ENCODE measurements at regions not wholly inside any gene's neighbourhood (a gene's known extent, or its start where the extent isn't known, plus 50 kb on each side); places are given as distances from the start of the nearest gene placed in this dataset.

DNA sequence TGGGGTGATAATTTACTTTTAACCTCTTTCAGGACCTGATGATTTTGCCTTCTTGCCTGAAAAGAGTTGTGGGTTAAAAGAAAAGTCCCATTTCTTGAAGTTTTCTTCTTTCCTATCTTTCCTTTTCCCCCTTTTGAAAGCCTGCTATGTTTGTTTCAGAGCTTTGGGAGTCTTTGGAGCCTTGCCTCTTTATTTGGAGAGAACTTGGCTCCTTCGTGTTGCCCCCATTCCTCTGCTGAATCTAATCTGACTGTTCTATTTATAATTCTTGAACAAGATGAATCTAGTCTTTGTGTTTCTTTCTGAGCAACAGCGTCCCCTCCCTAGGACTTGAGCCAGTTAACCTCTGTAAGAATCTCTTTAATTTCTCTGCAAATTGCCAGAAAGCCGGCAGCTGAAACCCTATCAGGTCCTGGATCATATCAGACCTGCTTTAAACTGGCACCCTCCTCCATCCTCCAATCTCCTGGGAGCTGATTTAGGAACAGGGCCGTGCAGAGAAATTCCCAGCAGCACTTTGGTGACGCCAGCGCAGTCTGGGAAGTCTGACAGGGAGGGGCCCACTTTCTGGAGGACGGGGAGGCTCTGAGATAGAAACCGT is 289.1 kb upstream of the SORL1-AS1 start:
- H3K4me3 ChIP-seq (ENCODE audit: insufficient read depth, low read depth, low read length): no peak overlapping the region
- no peaks in the 10 kb centered on the region for H3K36me3 ChIP-seq (replicated peaks; ENCODE audit: control insufficient read depth, insufficient read depth, low read length)
- no peak for DNase-seq
- H3K27me3 ChIP-seq (ENCODE audit: control insufficient read depth, insufficient read depth, low read length): no peaks in the 10 kb centered on the region

DNA sequence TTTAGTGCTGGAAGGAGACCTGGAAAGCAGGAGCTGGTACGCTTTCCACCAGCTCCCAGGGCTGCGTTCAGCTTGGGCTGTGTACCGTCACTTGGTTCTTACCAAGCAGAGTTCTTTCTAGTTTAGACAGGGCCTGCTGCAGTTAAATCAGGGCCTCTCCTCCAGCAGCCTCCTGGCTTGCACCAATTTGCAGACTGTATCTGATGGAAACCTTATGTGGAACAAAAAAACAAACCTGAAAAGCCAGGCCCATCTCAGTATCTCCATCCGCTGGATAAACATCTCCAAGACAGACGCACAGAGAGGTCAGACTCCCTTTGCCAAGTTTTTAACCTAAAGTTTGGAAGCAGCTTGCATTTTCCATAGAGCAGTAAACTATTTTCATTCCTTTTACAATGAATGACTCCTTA is 288.6 kb upstream of the SORL1-AS1 start:
- no peak overlapping the region for H3K4me3 ChIP-seq (ENCODE audit: insufficient read depth, low read depth, low read length)
- H3K36me3 ChIP-seq (replicated peaks; ENCODE audit: control insufficient read depth, insufficient read depth, low read length): no peaks in the 10 kb centered on the region
- DNase-seq: no peak
- H3K27me3 ChIP-seq (ENCODE audit: control insufficient read depth, insufficient read depth, low read length): no peaks in the 10 kb centered on the region

DNA sequence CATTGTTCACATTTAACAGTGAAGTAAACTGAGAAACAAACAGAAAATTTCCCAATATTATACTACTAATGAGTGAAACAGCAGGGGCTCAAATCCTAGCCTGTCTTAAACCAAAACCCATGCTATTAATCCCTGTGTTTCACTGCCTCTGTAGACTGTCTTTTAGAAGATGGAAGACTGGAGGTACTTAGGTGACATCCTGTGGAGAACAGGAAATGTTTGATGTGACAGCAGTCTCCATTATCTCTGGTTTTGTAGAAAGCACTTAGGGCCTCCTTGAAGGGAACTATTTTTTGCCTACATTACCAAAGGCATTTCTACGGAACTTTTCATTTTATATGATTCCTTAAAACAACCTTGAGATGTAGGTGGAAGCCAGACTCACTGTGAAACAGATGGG is 288.1 kb upstream of the SORL1-AS1 start:
- no peak overlapping the region for H3K4me3 ChIP-seq (ENCODE audit: insufficient read depth, low read depth, low read length)
- no peaks in the 10 kb centered on the region for H3K27me3 ChIP-seq (ENCODE audit: control insufficient read depth, insufficient read depth, low read length)
- no peaks in the 10 kb centered on the region for H3K36me3 ChIP-seq (replicated peaks; ENCODE audit: control insufficient read depth, insufficient read depth, low read length)
- no peak for DNase-seq

DNA sequence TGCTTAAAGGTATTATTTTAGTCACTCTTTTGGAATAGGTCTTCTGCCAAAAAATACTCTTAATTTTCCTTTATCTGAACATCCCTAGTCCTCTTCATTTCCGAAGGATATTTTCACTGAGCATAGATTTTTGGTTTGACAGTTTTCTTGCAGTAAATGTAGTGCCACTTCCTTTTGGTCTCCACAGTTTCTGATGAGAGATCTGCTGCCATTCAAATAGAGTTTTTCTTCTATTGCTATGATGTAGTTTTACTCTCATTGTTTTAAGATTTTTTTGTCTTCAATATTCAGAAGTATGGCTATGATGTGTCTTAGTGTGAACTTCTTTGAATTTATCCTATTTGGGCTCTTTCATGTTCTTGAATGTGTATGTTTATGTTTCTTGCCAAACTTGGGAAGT is 281.1 kb upstream of the SORL1-AS1 start:
- no peak overlapping the region for H3K4me3 ChIP-seq (ENCODE audit: insufficient read depth, low read depth, low read length)
- no peaks in the 10 kb centered on the region for H3K27me3 ChIP-seq (ENCODE audit: control insufficient read depth, insufficient read depth, low read length)
- DNase-seq: no peak
- no peaks in the 10 kb centered on the region for H3K36me3 ChIP-seq (replicated peaks; ENCODE audit: control insufficient read depth, insufficient read depth, low read length)

DNA sequence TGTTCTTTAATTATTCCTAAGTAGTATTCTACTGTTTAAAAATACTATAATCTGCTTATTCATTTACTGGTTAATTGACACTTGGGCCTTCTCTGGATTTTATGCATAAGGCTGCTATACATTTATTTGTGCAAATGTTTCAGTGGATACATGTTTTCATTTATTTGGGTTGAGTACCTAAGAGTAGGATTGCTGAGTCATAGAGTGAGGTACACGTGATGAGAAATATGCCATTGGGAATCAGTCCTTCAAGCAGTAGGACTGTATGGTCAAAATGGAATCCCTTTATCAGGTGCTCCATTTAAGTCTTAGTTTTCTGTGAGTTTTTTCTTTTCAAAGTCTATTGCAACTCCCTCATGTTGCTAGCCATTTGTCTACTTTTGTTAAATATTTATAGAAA is 275.2 kb upstream of the SORL1-AS1 start:
- no peak overlapping the region for H3K4me3 ChIP-seq (ENCODE audit: insufficient read depth, low read depth, low read length)
- no peak for DNase-seq
- no peaks in the 10 kb centered on the region for H3K36me3 ChIP-seq (replicated peaks; ENCODE audit: control insufficient read depth, insufficient read depth, low read length)
- H3K27me3 ChIP-seq (ENCODE audit: control insufficient read depth, insufficient read depth, low read length): peaks cover 5% of the 10 kb centered on the region

DNA sequence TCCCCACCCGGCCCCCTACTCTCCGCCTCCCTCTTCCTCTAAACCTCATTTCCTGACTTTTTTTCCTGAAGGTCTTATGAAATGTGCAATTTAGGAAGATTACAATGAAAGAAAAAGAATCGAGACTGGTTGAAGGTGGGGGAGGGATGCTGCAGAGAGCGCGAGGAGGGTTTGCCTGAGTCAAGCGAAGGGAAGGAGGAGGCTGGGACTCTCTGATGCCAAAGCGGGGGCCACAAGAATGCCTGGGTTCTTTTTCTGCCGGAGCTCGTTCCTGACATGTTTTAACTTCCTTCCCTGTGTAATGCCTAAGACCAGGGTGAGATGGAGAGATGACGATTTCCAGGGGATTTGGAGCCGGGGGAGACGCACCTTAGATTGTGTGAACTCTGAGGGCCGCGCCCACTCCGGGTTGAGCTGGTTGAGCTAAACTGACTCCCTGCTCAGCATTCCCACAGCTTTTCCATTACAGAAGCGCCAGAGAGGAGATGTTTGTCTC is 270.5 kb upstream of the SORL1-AS1 start:
- DNase-seq: peak; percentile 36
- H3K4me3 ChIP-seq (ENCODE audit: insufficient read depth, low read depth, low read length): peak overlapping the region; percentile 45
- H3K36me3 ChIP-seq (replicated peaks; ENCODE audit: control insufficient read depth, insufficient read depth, low read length): no peaks in the 10 kb centered on the region
- peaks cover 7% of the 10 kb centered on the region for H3K27me3 ChIP-seq (ENCODE audit: control insufficient read depth, insufficient read depth, low read length)

DNA sequence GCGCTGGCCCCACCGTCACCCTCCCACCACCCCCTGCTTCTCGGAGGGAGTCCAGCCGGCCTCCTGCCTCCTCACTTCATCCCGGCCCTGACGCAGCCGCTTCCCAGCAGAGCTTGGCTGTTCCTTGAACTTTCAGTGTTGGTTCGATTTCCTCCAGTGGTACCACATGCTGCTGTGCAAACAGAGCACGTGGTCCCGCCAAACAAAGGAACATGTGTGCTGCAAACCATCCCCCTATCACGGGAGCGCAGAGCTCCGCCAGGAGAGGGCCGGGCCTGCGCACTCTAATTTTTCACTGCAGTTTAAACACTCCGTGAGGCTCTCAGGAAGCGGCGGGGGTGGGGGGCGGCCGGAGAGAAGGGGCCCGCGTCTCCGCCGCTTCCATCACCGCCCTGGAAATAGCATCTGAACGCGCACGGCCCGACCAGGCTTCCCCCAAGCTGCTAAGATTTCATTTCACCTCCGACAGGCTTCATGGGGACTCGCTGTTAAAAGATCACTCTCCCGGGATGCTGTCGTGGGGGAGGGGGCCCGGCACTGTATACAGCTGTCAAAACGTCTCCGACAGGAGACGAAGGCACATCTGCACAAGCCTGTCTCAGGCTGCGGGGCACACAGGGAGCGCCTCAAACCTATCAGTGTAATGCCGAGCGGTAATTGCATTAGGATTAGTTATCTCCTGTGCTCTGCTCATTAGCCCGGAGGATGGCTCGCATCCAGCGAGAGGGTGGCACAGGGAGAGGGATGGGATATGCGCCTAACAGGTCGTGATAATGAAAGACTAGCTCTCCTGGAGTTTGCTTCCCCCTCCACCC is 269.9 kb upstream of the SORL1-AS1 start:
- Histone ChIP-seq H3K4me3 (ENCODE audit: insufficient read depth, low read depth, low read length) (peak overlapping the region; percentile 45), H3K36me3 (replicated peaks; ENCODE audit: control insufficient read depth, insufficient read depth, low read length) (no peaks in the 10 kb centered on the region), H3K27me3 (ENCODE audit: control insufficient read depth, insufficient read depth, low read length) (peaks cover 7% of the 10 kb centered on the region)
- DNase-seq: peak; percentile 83

DNA sequence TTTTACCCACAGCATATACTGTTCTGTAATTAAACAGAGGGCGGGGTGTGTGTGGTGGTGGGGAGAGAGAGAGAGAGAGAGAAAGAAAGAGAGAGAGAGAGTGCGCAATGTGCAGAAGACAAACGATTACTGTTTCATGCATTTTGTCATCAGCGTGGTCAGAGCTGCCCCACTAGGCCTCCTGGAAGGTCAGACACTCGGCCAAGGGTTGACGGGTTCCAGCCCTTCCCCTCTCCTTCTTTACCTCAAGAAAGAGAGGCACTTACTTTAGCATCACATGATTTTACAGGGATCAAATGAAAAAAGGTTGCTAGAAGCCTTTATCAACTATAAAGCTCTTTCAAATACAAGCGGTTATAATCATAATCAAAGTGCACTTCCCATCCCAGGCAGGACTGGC is 269.2 kb upstream of the SORL1-AS1 start:
- Histone ChIP-seq H3K4me3 (ENCODE audit: insufficient read depth, low read depth, low read length) (peak overlapping the region; percentile 0; the same call in 1 of the 2 replicates), H3K36me3 (replicated peaks; ENCODE audit: control insufficient read depth, insufficient read depth, low read length) (no peaks in the 10 kb centered on the region), H3K27me3 (ENCODE audit: control insufficient read depth, insufficient read depth, low read length) (peaks cover 7% of the 10 kb centered on the region)
- no peak for DNase-seq

DNA sequence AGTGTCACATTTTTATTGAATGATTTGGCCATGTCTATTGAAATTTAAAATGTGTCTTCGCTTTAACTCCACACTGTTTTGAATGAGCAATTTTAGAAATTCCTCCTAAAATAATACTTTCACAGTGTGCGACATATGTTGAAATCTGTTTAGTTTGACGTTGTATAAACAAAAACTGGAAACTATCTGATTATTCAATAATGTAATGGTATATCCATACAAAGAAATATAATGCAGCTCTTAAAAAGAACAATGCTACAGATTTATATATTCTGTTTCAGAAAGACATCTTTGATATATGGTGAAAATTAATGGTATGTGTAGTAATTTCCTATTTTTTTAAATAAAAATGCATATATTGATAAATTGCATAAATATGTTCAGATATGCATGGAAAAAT is 268.7 kb upstream of the SORL1-AS1 start:
- Histone ChIP-seq H3K36me3 (replicated peaks; ENCODE audit: control insufficient read depth, insufficient read depth, low read length) (no peaks in the 10 kb centered on the region), H3K27me3 (ENCODE audit: control insufficient read depth, insufficient read depth, low read length) (peaks cover 7% of the 10 kb centered on the region), H3K4me3 (ENCODE audit: insufficient read depth, low read depth, low read length) (no peak overlapping the region)
- no peak for DNase-seq

DNA sequence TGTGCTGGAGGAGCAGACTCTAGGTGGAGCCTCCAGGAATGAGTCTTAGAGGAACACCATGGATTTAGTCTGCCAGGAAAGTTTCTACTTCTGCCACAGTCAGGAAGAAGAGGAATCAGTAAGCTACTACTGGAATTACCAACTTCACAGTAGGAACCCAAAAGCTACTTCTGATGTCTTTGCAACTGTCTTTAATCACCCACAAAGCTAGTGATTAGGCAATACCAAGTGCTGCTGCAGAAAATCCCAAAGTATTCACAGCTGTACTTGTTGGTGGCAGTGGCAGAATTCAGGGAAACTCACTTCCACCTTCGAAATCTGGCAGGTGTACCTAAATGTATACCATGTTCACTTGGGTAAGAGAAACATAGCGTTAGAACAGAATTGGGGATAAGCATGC is 264.5 kb upstream of the SORL1-AS1 start:
- H3K27me3 ChIP-seq (ENCODE audit: control insufficient read depth, insufficient read depth, low read length): peaks cover 2% of the 10 kb centered on the region; the same call in 1 of the 2 replicates
- H3K36me3 ChIP-seq (replicated peaks; ENCODE audit: control insufficient read depth, insufficient read depth, low read length): no peaks in the 10 kb centered on the region
- no peak for DNase-seq
- H3K4me3 ChIP-seq (ENCODE audit: insufficient read depth, low read depth, low read length): no peak overlapping the region

DNA sequence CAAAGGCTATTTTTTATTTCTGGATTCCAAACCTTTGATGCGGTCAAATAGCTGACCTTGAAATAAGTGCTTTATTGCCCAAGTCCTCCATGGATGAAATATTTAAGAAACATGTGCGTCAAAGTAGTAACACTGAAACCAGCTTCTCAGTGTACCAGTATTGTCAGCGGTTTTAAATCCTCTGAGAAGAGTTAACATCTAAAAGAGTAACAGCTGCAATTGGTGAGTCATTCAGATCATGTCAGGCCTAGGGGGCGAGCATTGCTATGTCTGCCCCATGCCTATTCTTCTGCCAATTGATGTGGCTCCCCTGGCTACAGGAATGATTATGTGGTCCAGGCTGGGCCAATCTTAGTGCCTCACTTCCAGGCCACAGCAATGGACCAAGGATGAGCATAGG is 263.3 kb upstream of the SORL1-AS1 start:
- Histone ChIP-seq H3K4me3 (ENCODE audit: insufficient read depth, low read depth, low read length) (no peak overlapping the region), H3K27me3 (ENCODE audit: control insufficient read depth, insufficient read depth, low read length) (no peaks in the 10 kb centered on the region)
- no peak for DNase-seq

DNA sequence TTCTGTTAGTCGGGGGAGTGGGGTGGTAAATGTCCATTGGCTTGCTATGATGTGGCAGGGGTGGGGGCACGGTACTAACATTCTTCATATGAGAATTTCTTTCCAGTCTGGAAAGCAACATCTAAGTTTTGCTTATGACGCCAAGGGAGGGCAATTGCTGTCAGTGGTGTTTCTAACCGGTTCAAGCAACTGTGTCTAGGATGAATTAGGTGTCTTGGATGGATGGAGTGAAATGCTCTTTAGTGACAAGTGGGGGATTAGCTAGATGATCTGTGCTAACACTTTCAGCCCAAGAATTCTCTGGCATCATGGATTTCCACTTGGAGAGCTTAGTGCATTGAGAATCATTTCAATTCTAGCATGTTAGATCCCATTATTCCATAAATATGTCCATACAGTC is 262.6 kb upstream of the SORL1-AS1 start:
- DNase-seq: no peak
- Histone ChIP-seq H3K27me3 (ENCODE audit: control insufficient read depth, insufficient read depth, low read length) (no peaks in the 10 kb centered on the region), H3K4me3 (ENCODE audit: insufficient read depth, low read depth, low read length) (no peak overlapping the region), H3K36me3 (replicated peaks; ENCODE audit: control insufficient read depth, insufficient read depth, low read length) (no peaks in the 10 kb centered on the region)

More for the DNA sequence above, 263.3 kb upstream of the SORL1-AS1 start:
- no peaks in the 10 kb centered on the region for H3K36me3 ChIP-seq (replicated peaks; ENCODE audit: control insufficient read depth, insufficient read depth, low read length)

DNA sequence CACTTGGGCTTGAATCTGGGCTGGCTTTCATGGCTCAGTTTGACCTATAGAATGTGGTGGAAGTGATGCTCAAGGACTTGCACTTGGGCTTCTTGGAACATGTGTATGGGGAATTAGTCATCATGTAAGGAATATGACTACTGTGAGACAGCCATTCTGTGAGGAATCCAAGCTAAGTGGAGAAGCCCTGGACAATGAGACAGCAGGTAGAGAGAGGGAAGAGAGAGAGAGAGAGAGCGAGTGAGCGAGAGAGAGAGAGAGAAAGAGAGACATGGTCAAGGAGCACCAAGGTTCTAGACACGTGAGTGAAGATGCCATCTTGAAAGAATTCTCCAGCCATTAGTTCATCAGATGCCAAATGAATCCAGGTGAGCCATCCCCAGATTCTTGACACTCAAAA is 261.6 kb upstream of the SORL1-AS1 start:
- DNase-seq: no peak
- H3K36me3 ChIP-seq (replicated peaks; ENCODE audit: control insufficient read depth, insufficient read depth, low read length): no peaks in the 10 kb centered on the region
- no peaks in the 10 kb centered on the region for H3K27me3 ChIP-seq (ENCODE audit: control insufficient read depth, insufficient read depth, low read length)
- no peak overlapping the region for H3K4me3 ChIP-seq (ENCODE audit: insufficient read depth, low read depth, low read length)

DNA sequence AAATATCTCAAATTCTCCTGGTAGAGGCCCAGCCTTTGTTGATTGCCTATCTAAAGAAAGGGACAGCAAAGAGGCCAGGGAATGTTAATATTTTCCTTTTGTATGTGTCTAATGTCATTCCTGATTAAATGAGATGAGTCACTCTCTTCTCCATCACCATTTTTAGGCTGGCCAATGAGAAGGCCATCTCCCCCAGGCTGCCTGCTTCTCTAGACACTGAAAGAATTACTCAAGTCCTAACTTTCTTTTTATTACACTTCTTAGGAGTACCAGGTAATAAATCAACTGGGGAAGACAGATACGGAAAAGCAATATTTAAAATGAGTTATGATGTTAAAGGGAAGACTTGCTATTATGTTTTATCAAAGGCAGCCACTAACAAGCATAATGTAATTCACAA is 259.2 kb upstream of the SORL1-AS1 start:
- H3K36me3 ChIP-seq (replicated peaks; ENCODE audit: control insufficient read depth, insufficient read depth, low read length): no peaks in the 10 kb centered on the region
- H3K4me3 ChIP-seq (ENCODE audit: insufficient read depth, low read depth, low read length): no peak overlapping the region
- no peak for DNase-seq
- no peaks in the 10 kb centered on the region for H3K27me3 ChIP-seq (ENCODE audit: control insufficient read depth, insufficient read depth, low read length)

DNA sequence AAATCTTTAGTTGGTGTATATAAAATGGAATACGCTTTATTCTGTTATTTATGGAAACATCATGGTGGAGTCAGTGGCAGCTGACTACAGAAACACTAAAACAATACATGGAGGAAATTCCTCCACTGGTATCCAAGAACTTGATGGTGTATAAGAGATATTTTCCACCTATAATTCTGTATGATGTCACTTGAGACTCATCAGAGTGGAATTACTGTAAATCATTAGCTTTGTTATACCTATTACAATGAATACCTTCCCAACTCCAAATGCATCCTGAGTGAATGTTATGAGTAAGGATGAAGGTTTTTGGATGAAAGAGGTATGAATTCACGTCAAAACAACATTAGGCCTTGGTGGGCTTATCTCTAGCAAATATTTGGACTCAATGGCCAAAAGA is 258.5 kb upstream of the SORL1-AS1 start:
- Histone ChIP-seq H3K36me3 (replicated peaks; ENCODE audit: control insufficient read depth, insufficient read depth, low read length) (no peaks in the 10 kb centered on the region), H3K4me3 (ENCODE audit: insufficient read depth, low read depth, low read length) (no peak overlapping the region), H3K27me3 (ENCODE audit: control insufficient read depth, insufficient read depth, low read length) (no peaks in the 10 kb centered on the region)
- no peak for DNase-seq
